ENCODE measurements at regions not wholly inside any gene's neighbourhood (a gene's known extent, or its start where the extent isn't known, plus 50 kb on each side); places are given as distances from the start of the nearest gene placed in this dataset.

DNA sequence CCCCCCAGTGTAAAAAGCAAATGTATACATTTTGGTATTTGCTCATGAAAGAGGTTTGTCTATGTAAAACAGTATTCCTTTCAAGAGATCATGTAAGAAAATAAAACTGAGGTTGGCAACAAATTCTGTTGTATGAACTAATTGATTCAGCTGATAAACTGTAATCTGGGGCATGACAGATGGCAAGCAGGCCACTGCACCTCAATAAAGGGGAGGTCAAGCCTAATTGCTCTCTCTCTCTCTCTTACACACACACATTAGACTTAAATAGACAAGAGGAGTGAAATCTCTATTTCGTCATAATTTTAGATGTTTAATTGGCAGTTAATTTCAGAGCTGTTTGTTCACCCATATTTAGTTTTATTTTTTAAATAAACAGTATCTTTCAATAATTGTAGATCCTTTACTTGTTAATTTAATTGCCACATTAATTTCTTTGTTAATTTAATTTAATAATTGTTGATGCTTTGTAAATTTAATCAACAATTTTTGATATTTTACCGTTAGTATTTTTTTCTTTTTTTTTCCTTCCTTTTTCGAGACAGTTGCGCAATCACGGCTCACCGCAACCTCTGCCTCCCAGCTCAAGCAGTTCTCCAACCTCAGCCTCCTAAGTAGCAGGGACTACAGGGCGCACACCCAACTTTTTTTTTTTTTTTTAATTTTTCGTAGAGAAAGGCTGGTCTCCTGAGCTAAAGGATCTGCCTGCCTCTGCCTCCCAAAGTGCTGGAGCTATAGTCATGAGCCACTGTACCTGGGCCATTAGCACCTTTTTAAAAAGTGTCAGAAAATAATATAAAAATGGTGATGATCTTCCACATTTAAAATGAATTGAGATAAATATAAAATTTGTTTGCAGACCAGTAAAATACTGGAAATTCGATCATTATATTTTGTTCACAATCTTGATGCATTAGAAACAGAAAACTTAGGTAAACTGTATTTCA, 577.7 kb downstream of the SLC16A7 start:
- no peak for DNase-seq (ENCODE audit: insufficient read length, low spot score)
- TF ChIP-seq, protein P1, sequence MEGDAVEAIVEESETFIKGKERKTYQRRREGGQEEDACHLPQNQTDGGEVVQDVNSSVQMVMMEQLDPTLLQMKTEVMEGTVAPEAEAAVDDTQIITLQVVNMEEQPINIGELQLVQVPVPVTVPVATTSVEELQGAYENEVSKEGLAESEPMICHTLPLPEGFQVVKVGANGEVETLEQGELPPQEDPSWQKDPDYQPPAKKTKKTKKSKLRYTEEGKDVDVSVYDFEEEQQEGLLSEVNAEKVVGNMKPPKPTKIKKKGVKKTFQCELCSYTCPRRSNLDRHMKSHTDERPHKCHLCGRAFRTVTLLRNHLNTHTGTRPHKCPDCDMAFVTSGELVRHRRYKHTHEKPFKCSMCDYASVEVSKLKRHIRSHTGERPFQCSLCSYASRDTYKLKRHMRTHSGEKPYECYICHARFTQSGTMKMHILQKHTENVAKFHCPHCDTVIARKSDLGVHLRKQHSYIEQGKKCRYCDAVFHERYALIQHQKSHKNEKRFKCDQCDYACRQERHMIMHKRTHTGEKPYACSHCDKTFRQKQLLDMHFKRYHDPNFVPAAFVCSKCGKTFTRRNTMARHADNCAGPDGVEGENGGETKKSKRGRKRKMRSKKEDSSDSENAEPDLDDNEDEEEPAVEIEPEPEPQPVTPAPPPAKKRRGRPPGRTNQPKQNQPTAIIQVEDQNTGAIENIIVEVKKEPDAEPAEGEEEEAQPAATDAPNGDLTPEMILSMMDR (IDR thresholded peaks at IDR 0.05; ENCODE audit: insufficient read depth, missing control alignments): no peak
- FAIRE-seq: peak; percentile 32

DNA sequence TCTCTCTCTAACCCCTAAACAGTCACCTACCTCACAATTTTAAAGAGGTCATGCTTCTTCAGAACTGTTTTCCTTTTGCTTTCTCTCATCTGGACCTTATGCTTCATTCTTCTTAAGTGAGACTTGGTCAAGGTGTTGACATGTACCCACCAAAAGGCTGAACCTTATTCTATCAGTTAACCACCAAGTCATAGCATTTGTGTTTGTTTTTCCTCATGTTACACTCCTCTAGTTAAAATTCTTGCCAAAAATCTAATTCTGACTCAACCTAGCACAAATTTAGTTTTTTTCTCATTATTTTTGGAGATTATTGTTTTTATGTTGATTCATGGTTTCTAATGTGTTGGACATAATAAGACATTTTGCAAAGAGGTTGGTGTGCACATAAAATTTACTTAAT, 578.6 kb downstream of the SLC16A7 start:
- DNase-seq (ENCODE audit: insufficient read length, low spot score) (no peak), FAIRE-seq (no peak)
- TF ChIP-seq, protein P1 (IDR thresholded peaks at IDR 0.05; ENCODE audit: insufficient read depth, missing control alignments): no peak

- FAIRE-seq: peak; percentile 38
- DNase-seq (ENCODE audit: insufficient read length, low spot score): no peak
- TF ChIP-seq, protein P1 (IDR thresholded peaks at IDR 0.05; ENCODE audit: insufficient read depth, missing control alignments): no peak
Measured at GRCh38 chr12:60174941-60175340, 579.1 kb downstream of the SLC16A7 start.

GRCh38 chr12:60176891-60177290, 581.1 kb downstream of the SLC16A7 start:
- DNase-seq (ENCODE audit: insufficient read length, low spot score) (no peak), FAIRE-seq (no peak)
- TF ChIP-seq, protein P1 (IDR thresholded peaks at IDR 0.05; ENCODE audit: insufficient read depth, missing control alignments): no peak

DNA sequence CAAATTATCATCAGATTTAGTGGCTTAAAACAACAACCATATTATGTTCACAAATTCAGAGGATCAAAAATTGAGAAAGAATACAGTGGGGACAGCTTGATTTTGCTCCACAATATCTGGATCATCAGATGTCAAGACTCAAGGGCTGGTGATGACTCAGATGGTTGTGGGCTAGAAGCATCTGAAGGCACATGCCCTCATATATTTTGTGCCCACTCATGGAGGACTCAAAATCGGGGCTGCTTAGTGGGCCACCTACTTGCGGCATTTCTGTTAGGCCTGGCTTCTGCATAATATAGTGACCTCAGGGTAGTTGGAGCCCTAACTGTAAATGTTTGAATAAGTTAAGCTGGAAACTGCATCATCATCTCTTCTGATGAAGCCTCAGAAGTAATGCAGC, 584.5 kb downstream of the SLC16A7 start:
- DNase-seq (ENCODE audit: insufficient read length, low spot score) (no peak), FAIRE-seq (no peak)
- TF ChIP-seq, protein P1 (IDR thresholded peaks at IDR 0.05; ENCODE audit: insufficient read depth, missing control alignments): no peak

DNA sequence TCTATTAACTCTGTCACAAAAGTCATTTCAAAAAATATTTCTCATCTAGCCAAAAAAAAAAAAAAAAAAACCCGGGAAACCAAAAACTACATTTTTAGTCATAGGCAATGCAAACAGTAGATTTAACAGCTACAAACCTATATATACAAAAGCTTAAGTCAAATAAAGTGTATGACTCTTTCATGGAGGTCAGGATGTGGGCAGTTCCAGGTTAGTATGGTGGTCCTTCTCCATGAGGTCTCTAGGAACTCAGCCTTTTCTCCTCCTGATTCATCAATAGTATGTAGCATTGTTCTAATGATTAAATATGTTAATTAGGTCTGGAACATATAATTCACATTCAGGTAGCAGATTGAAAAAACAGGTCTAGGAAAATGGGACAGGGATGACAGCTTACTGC, 586.5 kb downstream of the SLC16A7 start:
- TF ChIP-seq, protein P1 (IDR thresholded peaks at IDR 0.05; ENCODE audit: insufficient read depth, missing control alignments): no peak
- DNase-seq (ENCODE audit: insufficient read length, low spot score) (no peak), FAIRE-seq (no peak)

DNA sequence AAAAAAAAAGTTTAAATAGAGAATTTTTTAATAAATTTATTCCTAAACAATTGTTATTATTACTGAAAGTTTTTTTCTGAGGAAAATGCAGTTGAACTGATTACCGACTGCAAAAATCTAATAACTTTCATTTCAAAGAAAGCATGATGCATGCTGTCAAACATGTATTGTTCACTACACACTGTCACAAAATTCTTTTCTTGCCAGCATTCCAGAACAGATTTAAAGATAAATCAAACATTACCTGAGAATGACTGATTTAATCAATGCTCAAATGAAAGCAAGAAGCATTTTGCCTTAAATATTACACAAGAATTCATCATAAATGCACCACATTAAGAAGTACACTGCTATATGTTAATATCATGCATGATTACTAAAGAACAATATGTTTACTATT, 588.3 kb downstream of the SLC16A7 start:
- DNase-seq (ENCODE audit: insufficient read length, low spot score) (no peak), FAIRE-seq (no peak)
- TF ChIP-seq, protein P1 (IDR thresholded peaks at IDR 0.05; ENCODE audit: insufficient read depth, missing control alignments): no peak
